BJ (cell line): ENCODE measurements at regions not wholly inside any gene's neighbourhood (a gene's known extent, or its start where the extent isn't known, plus 50 kb on each side); places are given as distances from the start of the nearest gene placed in this dataset.

Experiments
- CTCF ChIA-PET: fragments of 350-600 bp; formaldehyde crosslinking; extraction: SDS; loops from one replicate; lab custom pipeline; 2021; ENCODE audit warnings: antibody characterized with exemption, inconsistent platforms; lab: Yijun Ruan, JAX
- POLR2A ChIA-PET: fragments of 300-600 bp; sonication (Branson Sonifier 250); formaldehyde crosslinking; extraction: SDS; loops from one replicate; lab custom pipeline; 2021; ENCODE audit warnings: antibody characterized with exemption; lab: Charles Lee
- DNase-seq: peaks from one replicate; pipeline ENCODE4 v3.0.0-alpha.2; 2011; ENCODE audit warnings: low read depth
- H3K27me3 ChIP-seq: 2 replicates; pipeline ENCODE4 v1.6.0; 2011; ENCODE audit warnings: low read length; ENCODE audit not compliant: control insufficient read depth, insufficient read depth
- H3K36me3 ChIP-seq: 2 replicates; pipeline ENCODE4 v1.5.1; 2011; ENCODE audit warnings: low read length; ENCODE audit not compliant: control insufficient read depth, insufficient read depth
- H3K4me3 ChIP-seq: 2 replicates; pipeline ENCODE4 v1.5.1; 2011; ENCODE audit warnings: low read depth, mild to moderate bottlenecking, control low read depth, low read length
- CTCF ChIP-seq: IDR thresholded peaks from 2 replicates; pipeline ENCODE4 v1.5.1; 2011; ENCODE audit warnings: low read depth, mild to moderate bottlenecking, control low read depth, inconsistent platforms, low read length, moderate library complexity; ENCODE audit not compliant: insufficient read depth

- ChIA-PET POLR2A (no interaction called here), CTCF (no interaction called here)
- DNase-seq = no peak
Observed at GRCh38 chr5:103624675-103625074, 62.1 kb upstream of the NUDT12 start.

GRCh38 chr5:103624035-103624480, 61.5 kb upstream of the NUDT12 start:
- DNase-seq = peak; percentile 55
- H3K4me3 ChIP-seq = no peak overlapping the region
- TF ChIP-seq CTCF = no peak
- CTCF ChIA-PET = no interaction called here
- no peaks in the 10 kb centered on the region for H3K36me3 ChIP-seq
- POLR2A ChIA-PET = no interaction called here
- no peaks in the 10 kb centered on the region for H3K27me3 ChIP-seq

More at GRCh38 chr5:103624675-103625074, 62.1 kb upstream of the NUDT12 start:
- Histone ChIP-seq H3K4me3 (no peak overlapping the region), H3K27me3 (no peaks in the 10 kb centered on the region), H3K36me3 (no peaks in the 10 kb centered on the region)
- no peak for TF ChIP-seq CTCF

- POLR2A ChIA-PET = no interaction called here
- no peak for TF ChIP-seq CTCF
- CTCF ChIA-PET = no interaction called here
Observed at GRCh38 chr5:103623425-103623824, 60.8 kb upstream of the NUDT12 start.

GRCh38 chr5:103621548-103621930, 59.0 kb upstream of the NUDT12 start:
- Histone ChIP-seq H3K36me3 (no peaks in the 10 kb centered on the region), H3K4me3 (no peak overlapping the region), H3K27me3 (no peaks in the 10 kb centered on the region)
- no peak for TF ChIP-seq CTCF
- ChIA-PET POLR2A (no interaction called here), CTCF (interaction anchor here (0.9 kb wide), 1 partner anchor 20 kb away, joined by 3 read pairs; no protein-coding TSS in a partner anchor)
- no peak for DNase-seq

More at GRCh38 chr5:103623425-103623824, 60.8 kb upstream of the NUDT12 start:
- no peak for DNase-seq
- no peak overlapping the region for H3K4me3 ChIP-seq
- no peaks in the 10 kb centered on the region for H3K36me3 ChIP-seq
- H3K27me3 ChIP-seq = no peaks in the 10 kb centered on the region

GRCh38 chr5:103620851-103621547, 58.4 kb upstream of the NUDT12 start:
- ChIA-PET CTCF (no interaction called here), POLR2A (no interaction called here)

More at GRCh38 chr5:103620851-103621547, 58.4 kb upstream of the NUDT12 start:
- H3K4me3 ChIP-seq = no peak overlapping the region
- H3K36me3 ChIP-seq = no peaks in the 10 kb centered on the region
- TF ChIP-seq CTCF = no peak
- no peak for DNase-seq
- no peaks in the 10 kb centered on the region for H3K27me3 ChIP-seq
